ENCODE measurements at regions not wholly inside any gene's neighbourhood (a gene's known extent, or its start where the extent isn't known, plus 50 kb on each side); places are given as distances from the start of the nearest gene placed in this dataset.
"Not testable (repeated sequence)": the region's sequence is repeated elsewhere in the genome, so short reads cannot be mapped to it uniquely, and the experiment has no call there.

DNA sequence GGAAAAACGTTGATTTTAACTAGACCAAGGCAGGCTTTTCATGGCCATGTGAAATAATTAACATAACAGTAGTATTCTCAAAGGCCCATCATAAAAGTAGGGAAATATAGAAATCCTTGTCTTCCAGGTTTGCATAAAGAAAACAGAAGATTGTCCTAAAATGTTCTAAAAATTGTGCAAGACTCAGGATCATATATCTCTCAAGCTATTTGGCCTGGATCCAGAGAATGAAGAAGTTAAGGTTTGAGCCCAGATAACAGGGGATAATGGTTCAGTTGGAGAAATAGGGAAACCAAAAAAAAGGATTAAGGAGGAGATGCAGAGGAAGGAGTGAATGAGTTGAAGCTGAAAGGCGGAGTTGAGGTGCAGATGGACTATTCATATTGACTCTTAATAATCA lies 555.5 kb upstream of the NR5A2 start:
- no peak for DNase-seq

DNA sequence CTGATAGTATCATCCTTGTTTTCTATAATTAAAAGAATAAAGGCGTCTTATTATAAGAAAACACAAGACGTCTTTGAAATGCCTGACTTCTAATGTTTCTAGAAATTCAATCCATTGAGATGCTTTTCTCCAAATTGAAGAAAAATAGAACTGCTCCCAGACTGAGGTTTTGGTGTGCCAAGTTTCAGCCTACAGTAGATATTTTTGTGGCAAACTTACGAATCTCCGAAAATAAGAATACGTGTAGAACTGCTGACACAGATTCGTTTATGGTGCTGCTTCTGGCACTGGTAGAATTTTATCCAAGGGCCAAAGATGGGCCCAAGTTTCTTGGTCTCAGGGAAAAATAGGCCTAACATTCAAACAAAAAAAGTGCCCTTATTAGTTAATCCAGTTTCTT lies 554.5 kb upstream of the NR5A2 start:
- DNase-seq = no peak

DNA sequence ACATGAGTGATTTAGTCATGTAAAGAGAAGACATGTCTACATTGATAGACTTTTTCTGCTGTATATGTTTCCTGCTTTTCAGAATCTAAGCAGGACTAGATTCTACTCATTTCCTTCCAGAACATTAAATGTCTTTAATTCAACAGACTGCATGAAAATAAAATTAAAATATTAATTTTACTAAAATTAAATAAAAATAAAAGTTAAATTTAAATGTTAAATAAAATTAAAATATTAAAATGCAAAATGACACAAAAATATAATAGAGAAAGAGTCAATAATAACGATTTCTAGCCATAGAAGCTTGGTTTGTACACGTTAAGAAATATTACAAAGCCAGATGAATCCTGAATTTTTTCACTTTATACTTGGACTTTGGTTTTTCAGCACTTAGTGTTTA lies 552.8 kb upstream of the NR5A2 start:
- no peak for DNase-seq

DNA sequence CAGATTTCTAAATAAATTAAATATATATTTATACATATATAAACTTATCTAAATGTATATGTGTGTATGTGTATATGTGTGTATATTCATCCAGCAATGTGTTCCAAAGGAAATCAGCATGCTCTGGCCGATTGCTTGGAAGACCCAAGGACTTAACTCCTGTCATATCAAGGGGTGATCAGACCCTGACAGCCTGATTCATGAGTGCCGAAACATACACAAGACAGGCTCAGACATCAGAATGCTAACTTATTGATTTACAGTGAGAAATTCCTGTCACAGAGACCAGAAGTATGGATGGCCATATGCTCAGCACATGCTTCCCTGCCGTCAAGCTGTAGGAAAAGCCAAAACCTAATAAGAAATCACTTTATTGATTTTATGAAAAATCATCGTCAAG lies 545.1 kb upstream of the NR5A2 start:
- no peak for DNase-seq

DNA sequence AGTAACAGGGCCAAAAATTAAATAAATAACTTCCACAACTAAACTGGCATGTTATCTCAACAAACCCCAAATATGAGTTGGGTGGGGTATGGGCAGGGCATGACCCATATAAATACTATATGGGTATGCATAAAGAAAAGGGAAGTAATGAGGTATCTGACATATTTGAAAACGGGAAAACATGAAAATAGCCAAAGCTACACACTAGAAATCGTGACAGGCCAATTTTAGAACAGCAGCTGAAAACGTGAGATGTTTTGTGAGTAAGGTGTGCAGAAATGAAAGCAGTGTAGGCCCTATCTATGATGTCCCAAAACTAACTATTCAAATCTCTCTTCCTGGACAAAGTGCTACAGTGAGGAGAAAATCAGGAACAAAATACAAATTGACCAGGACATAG lies 537.9 kb upstream of the NR5A2 start:
- DNase-seq = no peak

DNA sequence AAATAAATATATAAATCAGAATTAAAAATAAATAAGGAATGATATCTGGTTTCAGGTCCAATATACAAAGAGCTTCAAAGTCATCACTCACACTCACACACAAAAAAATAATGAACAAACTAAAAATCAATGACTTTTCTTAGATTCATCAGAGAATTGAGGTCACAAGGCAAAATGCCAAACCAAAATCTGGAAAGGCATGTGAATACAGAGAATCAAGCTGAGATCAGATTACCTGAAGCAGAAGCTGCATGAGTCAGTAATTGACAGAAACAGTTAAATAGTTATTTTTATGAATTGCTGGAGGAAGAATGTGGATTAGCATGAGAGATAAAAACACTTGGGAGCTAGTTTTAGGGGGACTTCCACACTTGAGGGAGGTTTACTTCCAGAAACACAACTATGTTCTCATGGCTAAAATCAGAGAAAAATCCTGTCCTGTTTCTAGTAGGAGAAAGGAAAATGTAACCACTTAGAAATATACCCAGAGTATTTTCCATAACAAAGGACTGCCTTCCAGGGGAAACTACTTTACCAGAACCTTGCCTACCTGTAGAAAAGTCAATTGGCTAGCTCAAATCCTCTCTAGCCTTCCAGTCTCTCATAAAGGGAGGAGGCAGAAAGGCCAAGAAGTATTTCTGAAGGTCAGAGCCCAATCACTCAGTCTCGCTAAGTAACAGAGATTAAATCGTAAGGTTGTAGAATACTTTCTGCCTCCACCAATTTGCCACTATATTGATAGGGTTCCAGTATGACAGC lies 536.6 kb upstream of the NR5A2 start:
- DNase-seq = no peak

DNA sequence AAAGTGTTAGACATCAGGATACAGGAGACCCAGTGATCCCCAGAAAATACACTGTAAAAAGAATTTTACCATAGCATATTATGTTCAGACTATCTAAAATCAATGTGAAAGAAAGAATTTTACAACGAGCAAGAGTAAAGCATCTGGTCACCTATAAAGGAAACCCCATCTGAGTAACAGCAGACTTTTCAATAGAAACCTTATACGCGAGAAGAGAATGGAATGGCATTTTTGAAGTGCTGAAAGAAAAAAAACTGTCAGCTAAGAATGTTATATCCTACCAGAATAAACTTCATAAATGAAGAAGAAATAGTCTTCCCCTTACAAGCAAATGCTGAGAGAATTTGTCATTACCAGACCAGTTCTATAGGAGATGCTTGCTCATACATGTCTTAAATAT lies 532.1 kb upstream of the NR5A2 start:
- no peak for DNase-seq

DNA sequence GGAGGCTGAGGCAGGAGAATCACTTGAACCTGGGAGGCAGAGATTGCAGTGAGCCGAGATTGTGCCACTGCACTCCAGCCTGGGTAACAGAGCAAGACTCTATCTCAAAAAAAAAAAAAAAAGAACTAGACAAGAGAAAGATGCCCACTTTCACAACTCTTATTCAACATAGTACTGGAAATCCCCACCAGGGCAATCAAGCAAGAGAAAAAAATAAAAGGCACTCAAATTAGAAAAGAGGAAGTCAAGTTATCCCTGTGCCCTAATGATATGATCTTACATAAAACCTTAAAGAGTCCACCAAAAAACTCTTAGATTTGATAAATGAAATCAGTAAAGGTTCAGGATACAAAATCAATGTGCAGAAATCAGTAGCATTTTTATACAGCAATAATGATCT lies 528.7 kb upstream of the NR5A2 start:
- not testable (repeated sequence) for DNase-seq

DNA sequence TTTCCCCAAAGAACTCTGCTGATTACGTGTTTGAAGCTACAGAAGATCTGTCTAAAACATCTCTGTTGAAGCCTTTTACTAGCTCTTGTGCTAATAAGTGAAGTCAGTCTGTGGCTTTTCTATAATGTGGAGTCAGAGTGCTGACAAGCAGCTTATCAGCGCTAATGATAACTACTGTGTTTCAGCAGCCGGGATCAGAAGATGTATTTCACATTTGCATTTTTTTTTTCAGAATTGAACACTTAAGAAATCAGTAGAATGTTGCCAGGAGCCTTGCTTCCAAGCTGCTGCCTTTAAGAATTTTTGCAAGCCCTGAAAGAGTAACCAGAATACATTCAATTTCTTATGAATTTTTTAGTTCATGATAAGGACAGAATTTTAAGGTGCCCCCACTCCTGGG lies 519.4 kb upstream of the NR5A2 start:
- DNase-seq = no peak

DNA sequence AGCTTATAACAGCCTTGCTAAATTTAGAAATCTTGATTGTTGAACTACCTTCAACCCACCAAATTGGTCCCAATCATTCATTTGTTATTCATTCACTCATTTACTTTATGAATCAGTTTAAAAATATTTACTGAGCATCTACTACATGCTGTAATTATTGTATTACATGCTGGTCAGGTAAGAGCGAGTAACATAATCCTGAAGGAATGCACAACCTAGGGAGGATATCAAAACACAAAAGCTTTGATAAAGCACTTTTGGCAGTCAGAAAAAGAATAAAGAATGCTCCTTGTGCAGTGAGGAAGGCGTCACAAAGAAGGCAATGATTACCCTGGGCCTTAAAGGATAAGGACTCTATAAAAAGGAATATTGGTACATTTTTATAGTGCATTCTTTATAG lies 518.9 kb upstream of the NR5A2 start:
- no peak for DNase-seq

DNA sequence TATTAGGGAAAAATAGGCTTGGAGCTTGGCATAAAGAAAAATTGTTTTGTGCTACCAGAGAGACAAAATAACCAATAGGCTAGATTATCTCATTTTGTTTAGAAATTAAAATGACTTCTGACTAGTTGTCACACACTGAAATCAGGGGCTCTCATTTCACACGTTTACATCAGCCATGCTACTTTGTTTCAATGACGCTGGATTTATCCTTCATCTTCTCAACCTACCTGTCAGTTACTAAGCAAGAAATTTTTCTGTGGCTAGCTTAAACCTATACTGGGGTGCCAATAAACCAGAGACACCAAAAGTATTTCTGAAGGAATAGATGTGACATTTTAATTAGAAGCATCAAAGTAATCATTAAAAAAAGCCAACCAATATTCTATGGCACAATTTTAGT lies 518.1 kb upstream of the NR5A2 start:
- no peak for DNase-seq

DNA sequence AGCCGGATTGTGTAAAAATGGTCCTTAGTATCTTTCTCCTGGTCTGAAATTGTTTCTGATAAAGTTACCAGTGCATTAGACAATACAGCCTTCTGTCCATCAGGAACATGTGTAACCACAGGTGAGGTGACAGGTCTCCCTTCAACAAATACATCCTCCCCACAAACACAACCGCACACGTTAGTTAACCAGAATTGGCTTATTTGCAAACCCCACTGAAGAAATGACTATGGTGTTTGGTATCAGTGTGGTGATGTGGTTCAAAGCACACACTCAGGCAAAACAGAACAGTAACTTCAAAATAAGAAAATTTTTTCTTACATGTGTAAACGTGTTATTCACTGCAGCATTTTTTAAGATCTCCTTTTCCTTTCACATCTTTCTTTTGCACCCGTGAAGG lies 517.2 kb upstream of the NR5A2 start:
- no peak for DNase-seq

DNA sequence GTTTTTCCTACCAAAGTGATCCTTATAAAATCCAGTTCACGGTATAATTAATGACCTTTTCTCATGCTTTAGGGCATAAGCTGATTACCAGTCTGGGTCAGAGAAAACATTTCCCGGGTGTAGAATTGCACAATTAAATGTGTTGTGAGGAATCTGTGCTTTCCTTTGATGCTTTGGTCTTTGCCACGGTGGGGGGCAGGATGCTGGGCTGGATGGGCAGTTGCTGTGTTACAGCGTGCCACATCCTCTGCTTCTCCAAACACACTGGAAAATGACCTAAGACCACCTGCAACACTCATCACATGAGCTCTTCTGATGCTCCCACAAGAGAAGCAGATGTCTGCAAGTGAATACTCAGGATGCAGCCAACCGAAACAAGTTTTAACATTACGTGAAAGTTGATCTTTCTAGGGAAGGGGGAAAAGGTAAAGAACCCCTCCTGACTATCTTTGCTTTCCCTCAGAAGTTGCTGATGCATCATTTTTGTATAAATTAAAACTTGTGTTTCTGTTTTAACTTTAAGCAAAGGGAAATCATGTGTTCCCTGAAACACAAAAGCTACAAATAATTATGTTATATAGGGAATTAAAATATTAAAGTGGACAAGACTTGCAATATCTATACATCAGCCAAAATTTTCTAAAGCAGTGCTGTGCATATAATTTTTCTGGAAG lies 515.3 kb upstream of the NR5A2 start:
- no peak for DNase-seq

DNA sequence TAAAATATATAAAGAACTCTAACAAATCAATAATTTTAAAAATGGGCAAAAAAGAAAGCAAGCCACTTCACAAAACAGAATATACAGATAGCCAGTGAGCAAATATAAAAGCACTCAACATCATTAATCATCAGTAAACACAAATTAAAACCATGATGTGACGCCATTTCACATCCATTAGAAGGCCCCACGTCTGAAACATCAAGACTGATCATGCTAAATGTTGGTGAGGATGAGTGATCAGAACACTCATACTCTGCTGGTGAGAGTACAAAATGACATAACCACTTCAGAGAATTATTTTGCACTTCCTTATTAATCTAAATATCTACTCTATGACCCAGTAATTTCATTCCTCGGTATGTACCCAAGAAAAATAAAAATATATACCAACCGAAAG lies 512.2 kb upstream of the NR5A2 start:
- DNase-seq = no peak

DNA sequence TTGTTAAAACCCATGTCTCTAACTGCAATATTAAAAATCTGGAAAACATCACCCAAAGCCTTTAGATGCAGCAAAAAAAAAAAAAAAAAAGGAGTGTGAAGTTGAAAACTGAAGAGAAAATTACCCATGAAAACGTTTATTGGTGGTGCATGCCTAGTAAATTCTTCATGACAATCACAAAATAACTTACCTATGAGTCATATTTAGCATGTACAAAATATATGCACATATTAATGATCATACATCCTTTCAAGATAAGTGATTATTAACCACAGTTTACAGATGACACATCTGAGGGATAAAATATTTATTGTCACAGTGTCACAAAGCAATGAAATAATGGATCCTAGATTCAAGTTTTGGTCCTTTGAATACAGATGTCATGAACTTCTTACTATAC lies 505.2 kb upstream of the NR5A2 start:
- no peak for DNase-seq

DNA sequence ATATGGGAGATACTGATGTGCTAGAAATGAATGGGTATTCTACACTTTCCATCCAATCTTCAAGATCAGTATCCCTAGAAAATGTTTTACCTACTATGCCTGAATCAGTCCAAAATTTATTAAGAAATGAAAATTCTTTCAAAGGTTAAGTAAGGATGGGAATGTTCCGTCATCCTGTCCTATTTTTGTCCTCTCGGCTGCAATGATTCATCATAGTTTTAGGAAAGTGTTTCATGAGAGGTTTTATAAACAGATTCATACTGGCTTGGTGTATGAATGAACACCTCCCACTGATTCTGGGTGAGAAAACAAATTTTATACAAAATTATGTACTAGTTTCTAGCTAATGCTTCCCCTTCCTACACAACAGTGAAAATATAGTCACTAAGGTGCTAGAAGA lies 504.6 kb upstream of the NR5A2 start:
- DNase-seq = no peak

DNA sequence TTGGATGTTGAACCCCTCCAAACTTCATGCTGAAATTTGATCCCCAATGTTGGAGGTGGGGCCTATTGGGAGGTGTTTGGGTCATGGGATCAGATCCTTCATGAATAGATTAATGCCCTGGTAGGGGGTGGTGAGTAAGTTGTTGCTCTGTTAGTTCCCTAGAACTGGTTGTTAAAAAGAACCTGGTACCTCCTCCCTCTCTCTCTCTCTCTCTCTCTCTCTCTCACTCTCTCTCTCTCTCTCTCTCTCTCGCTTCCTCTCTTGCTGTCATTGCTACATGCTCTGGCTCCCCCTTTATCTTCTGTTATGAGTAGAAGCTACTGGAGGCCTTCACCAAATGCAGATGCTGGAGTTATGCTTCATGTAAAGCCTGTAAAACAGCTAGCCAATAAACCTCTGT lies 498.2 kb upstream of the NR5A2 start:
- DNase-seq = no peak

DNA sequence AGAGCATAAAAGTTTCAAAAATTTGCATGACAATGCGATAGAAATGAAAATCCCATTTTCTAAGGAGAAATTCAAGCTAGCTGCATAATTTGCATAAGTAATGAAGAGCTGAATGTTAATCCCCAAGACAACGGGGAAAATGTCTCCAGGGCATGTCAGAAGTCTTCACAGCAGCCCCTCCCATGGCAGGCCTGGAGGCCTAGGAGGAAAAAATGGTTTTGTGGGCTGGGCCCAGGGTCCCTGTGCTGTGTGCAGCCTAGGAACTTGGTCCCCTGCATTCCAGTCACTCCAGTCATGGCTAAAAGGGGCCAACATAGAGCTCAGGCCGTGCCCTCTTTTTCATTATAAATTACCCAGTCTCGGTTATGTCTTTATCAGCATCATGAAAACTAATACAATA lies 494.1 kb upstream of the NR5A2 start:
- DNase-seq = not testable (repeated sequence)

DNA sequence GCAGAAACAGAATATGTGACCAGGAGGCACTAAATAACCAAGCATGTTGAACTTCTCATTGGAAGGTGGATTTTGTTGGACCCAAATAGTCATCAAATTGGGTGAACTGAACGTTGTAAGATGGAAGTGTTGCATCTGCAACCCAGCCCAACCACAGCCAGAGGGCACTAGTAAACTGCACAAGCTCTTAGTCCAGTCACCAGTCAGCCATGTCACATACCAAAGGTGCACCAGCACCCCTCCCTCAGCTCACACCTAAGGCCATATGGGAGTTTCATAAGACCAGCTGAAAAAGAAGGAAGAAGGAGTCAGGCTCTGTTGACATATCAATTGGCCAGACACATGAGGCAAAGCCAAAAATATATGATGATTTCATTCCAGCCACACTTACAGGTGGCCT lies 481.7 kb upstream of the NR5A2 start:
- no peak for DNase-seq

DNA sequence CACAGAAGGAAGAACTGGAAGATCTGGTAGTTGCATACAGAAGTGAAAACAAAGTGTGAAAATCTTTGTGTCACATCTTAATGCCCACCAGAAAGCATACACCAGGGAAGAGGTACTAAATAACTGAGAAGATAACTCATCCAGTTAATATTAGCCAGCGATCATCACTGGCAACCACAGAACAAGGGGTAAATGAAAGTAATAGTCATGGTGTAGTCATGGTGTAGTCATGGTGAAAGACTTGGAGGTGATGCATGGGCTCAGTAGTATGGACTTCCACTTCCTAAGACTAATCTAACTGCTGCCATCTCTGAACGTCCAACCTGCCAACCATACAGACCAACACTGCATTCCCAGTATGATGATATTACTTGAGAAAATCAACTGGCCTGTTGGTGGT lies 481.2 kb upstream of the NR5A2 start:
- no peak for DNase-seq

DNA sequence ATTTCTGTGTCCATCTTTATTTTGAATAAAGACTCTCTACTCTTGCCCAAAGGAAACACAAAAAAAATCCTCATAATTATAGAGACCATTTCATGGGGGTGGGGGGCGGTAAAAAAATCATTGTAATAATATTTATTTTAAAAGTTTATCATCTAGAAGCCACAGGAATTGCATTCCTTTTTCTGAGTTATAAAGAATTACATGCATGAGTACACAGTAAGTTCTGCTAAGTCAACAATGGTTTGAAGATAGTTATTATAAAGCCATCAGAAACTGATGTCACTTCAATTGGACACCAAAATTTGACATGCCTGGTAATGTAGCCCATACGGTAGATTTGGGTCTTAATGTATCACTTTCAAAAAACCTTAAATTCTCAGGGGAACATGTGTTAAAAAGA lies 478.1 kb upstream of the NR5A2 start:
- DNase-seq = no peak

DNA sequence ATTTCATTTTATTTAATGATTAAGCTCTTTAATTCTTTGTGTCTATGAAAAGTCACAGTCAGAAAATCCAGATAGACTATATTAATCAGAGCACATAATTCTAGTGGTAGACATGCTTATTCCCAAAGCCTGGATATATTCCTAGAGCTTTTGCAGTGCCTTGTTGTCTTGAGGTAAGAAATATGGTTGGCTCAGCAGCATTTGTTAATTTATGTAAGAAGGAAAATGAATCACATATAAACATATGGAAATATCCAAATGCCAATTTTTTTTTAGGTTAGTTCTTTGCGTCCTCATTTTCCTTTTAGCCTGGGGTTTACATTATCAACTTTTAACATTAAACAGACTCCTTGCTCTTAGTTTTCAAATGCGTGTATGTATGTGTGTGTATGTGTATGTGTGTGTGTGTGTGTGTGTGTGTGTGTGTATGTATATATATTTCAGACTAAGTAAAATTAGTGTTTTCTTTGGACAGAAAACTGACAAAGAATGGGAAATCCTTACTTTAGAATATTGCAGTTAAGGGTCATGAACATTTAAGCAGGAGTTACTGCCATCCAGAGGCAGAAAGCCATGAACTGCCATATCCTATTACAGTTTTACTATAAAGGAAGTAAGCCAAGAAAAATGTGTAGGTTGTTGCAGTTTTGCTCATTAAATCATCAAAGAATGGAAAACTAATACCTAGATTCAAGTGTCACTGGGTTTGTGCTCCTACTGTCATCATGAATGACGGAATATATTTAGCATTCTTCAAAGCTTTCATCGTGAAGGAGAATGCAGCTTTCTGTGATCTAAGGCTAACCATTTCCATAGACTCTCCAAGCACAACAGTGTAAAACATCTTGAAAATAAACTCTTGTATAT lies 477.1 kb upstream of the NR5A2 start:
- no peak for DNase-seq

DNA sequence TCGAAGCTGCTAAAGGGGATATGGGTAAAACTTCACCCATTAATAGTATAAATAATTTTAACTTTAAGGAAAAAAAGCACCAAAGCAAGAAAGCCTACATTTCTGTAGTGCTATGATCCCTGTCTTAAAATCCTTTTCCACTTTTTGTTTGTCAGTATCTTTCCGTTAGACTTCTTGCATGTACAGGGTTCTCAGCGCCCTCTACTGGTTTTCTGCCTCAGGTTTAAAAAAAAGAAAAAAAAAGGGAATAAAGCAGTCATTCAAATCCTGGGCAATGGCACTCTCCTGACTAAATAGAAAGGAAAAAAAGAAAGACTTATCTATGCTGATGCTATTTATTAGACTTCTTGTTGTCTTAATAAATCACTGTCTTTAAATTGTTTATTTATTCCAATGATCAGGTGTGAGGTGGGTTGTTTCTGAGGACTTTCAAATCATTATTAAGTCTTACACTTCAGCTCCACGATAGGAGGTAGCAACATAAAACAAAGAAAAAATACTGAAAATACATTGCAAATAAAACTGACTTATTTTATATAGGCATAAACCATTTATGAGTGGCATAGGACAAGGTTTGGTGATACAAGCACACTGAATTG lies 475.4 kb upstream of the NR5A2 start:
- no peak for DNase-seq

DNA sequence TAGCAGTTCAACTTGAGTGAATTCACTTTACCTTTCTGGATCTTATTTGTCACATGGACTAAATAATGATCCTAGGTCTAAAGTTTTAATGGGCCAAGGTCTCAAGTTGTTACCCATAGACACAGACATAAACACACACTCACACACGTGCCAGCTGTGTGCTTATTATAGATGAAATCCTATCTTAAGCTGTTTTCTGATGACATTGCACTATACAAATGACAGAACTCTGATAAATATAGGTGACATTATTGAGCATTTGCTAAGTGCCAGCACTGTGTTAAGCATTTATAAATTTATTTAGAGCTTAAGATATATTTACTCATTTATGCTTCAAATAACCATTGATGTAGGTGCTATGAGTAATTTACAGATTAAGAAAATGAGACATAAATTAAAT lies 474.4 kb upstream of the NR5A2 start:
- no peak for DNase-seq
